Vagina (tissue), 2 donors: ENCODE measurements at regions not wholly inside any gene's neighbourhood (a gene's known extent, or its start where the extent isn't known, plus 50 kb on each side); places are given as distances from the start of the nearest gene placed in this dataset.

Experiments used
- CTCF ChIP-seq, 3 experiments: fragments of 450-650 bp in 2 of 3; fragments of 200-600 bp in 1 of 3; sonication (generic) in 1 of 3; IDR thresholded peaks; one replicate each; pipeline ENCODE4 v1.5.1; 2017 to 2019; ENCODE audit warnings: antibody characterized with exemption in 3 of 3, mild to moderate bottlenecking in 2 of 3, moderate library complexity in 2 of 3
- POLR2AphosphoS5 ChIP-seq, 2 donors: sonication (generic); formaldehyde crosslinking; IDR thresholded peaks; one replicate each; pipeline ENCODE4 v1.9.0; 2017; ENCODE audit warnings: antibody characterized with exemption in 2 of 2, mild to moderate bottlenecking in 2 of 2, low read depth in 1 of 2; ENCODE audit not compliant: insufficient read depth in 1 of 2

- TF ChIP-seq POLR2AphosphoS5 (IDR thresholded peaks at IDR 0.05; ENCODE audit: insufficient read depth in 1 of 2, low read depth in 1 of 2): no peak
- TF ChIP-seq CTCF (IDR thresholded peaks at IDR 0.05): no peak
Measured at GRCh38 chr7:68697796-68698280, 900.4 kb upstream of the AUTS2 start.
